Medulla oblongata (tissue), 1 donor: ENCODE measurements at regions not wholly inside any gene's neighbourhood (a gene's known extent, or its start where the extent isn't known, plus 50 kb on each side); places are given as distances from the start of the nearest gene placed in this dataset.
"Not testable (repeated sequence)": the region's sequence is repeated elsewhere in the genome, so short reads cannot be mapped to it uniquely, and the experiment has no call there.

Experiments used
- DNase-seq: peaks from one replicate; pipeline ENCODE4 v3.0.0-alpha.2; 2015; ENCODE audit errors: extremely low spot score

- DNase-seq, result no peak
Measured at GRCh38 chr11:64428693-64429092, 69.7 kb downstream of the RPS6KA4 start.

GRCh38 chr11:64429970-64430369 is 71.0 kb downstream of the RPS6KA4 start:
- no peak for DNase-seq

GRCh38 chr11:64430645-64431044 is 71.7 kb downstream of the RPS6KA4 start:
- DNase-seq, result no peak

- DNase-seq, result no peak
Measured at GRCh38 chr11:64436000-64436399, 77.0 kb downstream of the RPS6KA4 start.

- no peak for DNase-seq
Measured at GRCh38 chr11:64437426-64437825, 78.5 kb downstream of the RPS6KA4 start.

- no peak for DNase-seq
Measured at GRCh38 chr11:64438986-64439771, 80.2 kb downstream of the RPS6KA4 start.

- not testable (repeated sequence) for DNase-seq
Measured at GRCh38 chr11:64439772-64440491, 81.0 kb downstream of the RPS6KA4 start.

GRCh38 chr11:64441127-64441526 is 82.2 kb downstream of the RPS6KA4 start:
- no peak for DNase-seq

- DNase-seq, result peak; percentile 12
Measured at GRCh38 chr11:64443001-64443400, 84.0 kb downstream of the RPS6KA4 start.

GRCh38 chr11:64444838-64445441 is 86.0 kb downstream of the RPS6KA4 start:
- DNase-seq, result no peak

GRCh38 chr11:64445651-64446050 is 86.7 kb downstream of the RPS6KA4 start:
- DNase-seq, result no peak

GRCh38 chr11:64447831-64448598 is 89.1 kb downstream of the RPS6KA4 start:
- peak; percentile 87 for DNase-seq

- DNase-seq, result peak; percentile 91
Measured at GRCh38 chr11:64448599-64449380, 89.8 kb downstream of the RPS6KA4 start.

- DNase-seq, result peak; percentile 54
Measured at GRCh38 chr11:64449381-64450167, 90.6 kb downstream of the RPS6KA4 start.

GRCh38 chr11:64450168-64450560 is 91.2 kb downstream of the RPS6KA4 start:
- no peak for DNase-seq

- no peak for DNase-seq
Measured at GRCh38 chr11:64451856-64452255, 92.9 kb downstream of the RPS6KA4 start.

GRCh38 chr11:64453466-64453865 is 94.5 kb downstream of the RPS6KA4 start:
- no peak for DNase-seq

- DNase-seq, result no peak
Measured at GRCh38 chr11:64455456-64456261, 96.7 kb downstream of the RPS6KA4 start.

- DNase-seq, result no peak
Measured at GRCh38 chr11:64456509-64457320, 97.8 kb downstream of the RPS6KA4 start.
